Aorta (tissue), 5 donors: ENCODE measurements at regions not wholly inside any gene's neighbourhood (a gene's known extent, or its start where the extent isn't known, plus 50 kb on each side); places are given as distances from the start of the nearest gene placed in this dataset.
"Not testable (repeated sequence)": the region's sequence is repeated elsewhere in the genome, so short reads cannot be mapped to it uniquely, and the experiment has no call there.

Experiments
- ATAC-seq: fragments of 200-7000 bp; cut with Tn5 transposase; one replicate; pipeline ENCODE4 v1.9.1; 2022; ENCODE audit warnings: moderate library complexity; ENCODE audit not compliant: low FRiP score
- DNase-seq, 2 donors: peaks; one replicate each; pipeline ENCODE4 v3.0.0-alpha.2; 2020
- H3K27ac ChIP-seq, 2 donors: one replicate each; pipeline ENCODE4 v1.5.1; 2013; ENCODE audit warnings: low read length in 2 of 2, mild to moderate bottlenecking in 2 of 2, moderate library complexity in 2 of 2, control low read depth in 1 of 2, inconsistent platforms in 1 of 2, low read depth in 1 of 2
- H3K27me3 ChIP-seq, 2 donors: one replicate each; pipeline ENCODE4 v1.6.1; 2013; ENCODE audit warnings: control low read depth in 1 of 2, low read length in 1 of 2, mild to moderate bottlenecking in 1 of 2, moderate library complexity in 1 of 2; ENCODE audit not compliant: insufficient read depth in 2 of 2, control insufficient read depth in 1 of 2
- H3K36me3 ChIP-seq, 2 donors: one replicate each; pipeline ENCODE4 v1.6.1; 2013; ENCODE audit warnings: control low read depth in 1 of 2, low read length in 1 of 2, mild to moderate bottlenecking in 1 of 2; ENCODE audit not compliant: insufficient read depth in 2 of 2, control insufficient read depth in 1 of 2
- H3K4me1 ChIP-seq, 2 donors: one replicate each; pipeline ENCODE4 v1.6.1; 2013; ENCODE audit warnings: low read length in 2 of 2, control low read depth in 1 of 2, mild to moderate bottlenecking in 1 of 2, moderate library complexity in 1 of 2; ENCODE audit not compliant: insufficient read depth in 2 of 2, control insufficient read depth in 1 of 2
- H3K4me3 ChIP-seq, 2 donors: one replicate each; pipeline ENCODE4 v1.5.1; 2013; ENCODE audit warnings: low read length in 2 of 2, control low read depth in 1 of 2, mild to moderate bottlenecking in 1 of 2
- H3K9me3 ChIP-seq: one replicate; pipeline ENCODE4 v1.6.1; 2013; ENCODE audit warnings: mild to moderate bottlenecking, low read length; ENCODE audit not compliant: control insufficient read depth
- WGBS, 2 donors: extraction: QIAGEN DNeasy Blood & Tissue Kit; methylation state at CpG; one replicate each; pipeline ENCODE4 v1.1.7; 2013; 5-methylcytosine and 5-hydroxymethylcytosine counted together
- intact Hi-C, 2 donors: fragments of 100-400 bp; cut with DNase I; formaldehyde crosslinking; loops; one replicate each; pipeline versions ENCODE4 v1.14.2 to v1.15.0; 2022
- donor health status: healthy with polysubstance abuse.
- donor health status: Bipolar disorder and iron deficiency.
- donor health status: DM: no; HTN: no; CAD: no.
- donor health status: DM: no; HTN: no; CAD: no.
- donor health status: DM: yes; HTN: yes; CAD: no.

DNA sequence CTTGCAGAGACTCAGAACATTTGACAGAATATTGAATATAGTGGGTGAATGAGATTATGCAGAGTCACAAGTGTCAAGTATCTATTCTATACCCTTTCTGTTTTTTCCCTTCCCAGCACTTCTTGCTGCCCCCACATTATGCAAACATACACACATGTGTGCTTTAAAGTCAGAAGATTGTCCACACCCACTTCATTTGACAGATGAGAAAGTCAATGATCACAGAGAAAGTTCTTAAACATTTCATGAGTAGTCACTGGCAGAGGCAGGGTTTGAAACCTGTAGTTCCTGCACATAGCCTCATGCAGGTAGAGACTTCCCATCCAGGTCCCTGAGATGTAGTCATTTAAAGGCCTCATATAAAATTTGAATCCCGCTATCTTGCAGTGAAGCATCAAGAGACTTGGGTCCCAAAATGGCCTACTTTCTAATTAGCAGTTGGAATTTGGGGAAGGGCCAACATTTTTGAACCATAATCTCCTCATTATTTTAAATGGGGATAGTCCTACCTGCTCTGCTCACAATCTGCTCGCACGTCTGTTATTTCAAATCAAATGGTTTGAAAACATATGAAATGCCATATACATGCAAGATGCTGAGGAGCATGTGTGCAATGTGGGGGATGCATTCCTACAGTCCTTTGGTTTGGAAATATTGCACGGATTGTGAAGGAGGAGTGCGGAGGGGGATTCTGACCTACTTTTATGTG lies 217.8 kb downstream of the STK31 start:
- no peaks in the 10 kb centered on the region for H3K4me1 ChIP-seq
- no peak overlapping the region for H3K27ac ChIP-seq
- H3K4me3 ChIP-seq: no peak overlapping the region
- H3K9me3 ChIP-seq: peaks cover 1% of the 10 kb centered on the region
- H3K36me3 ChIP-seq: no peaks in the 10 kb centered on the region
- no peak for ATAC-seq
- no peaks in the 10 kb centered on the region for H3K27me3 ChIP-seq
- intact Hi-C loops: no loop called here
- WGBS, 2 donors: 78 to 83% methylated on average over 5 of the region's 5 CpGs
- no peak for DNase-seq

DNA sequence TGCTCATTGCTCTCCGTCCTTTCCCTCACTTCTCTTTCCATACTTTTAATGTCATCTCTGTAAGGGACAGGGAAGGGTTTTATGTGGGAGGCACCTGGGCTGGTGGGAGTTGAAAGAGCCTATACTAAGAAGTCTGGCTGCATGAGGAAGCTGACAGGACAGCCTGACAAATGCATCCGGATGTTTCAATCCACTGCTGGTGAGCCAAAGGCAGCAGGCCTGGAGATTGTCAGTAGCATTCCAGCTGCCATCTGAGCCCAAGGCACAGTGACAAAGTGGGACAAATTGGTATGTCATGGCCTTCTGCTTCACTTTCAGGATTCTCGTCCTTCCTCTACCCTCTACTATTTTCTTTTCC lies 218.4 kb downstream of the STK31 start:
- Histone ChIP-seq H3K9me3 (peaks cover 1% of the 10 kb centered on the region), H3K27ac (no peak overlapping the region)
- ATAC-seq: no peak

DNA sequence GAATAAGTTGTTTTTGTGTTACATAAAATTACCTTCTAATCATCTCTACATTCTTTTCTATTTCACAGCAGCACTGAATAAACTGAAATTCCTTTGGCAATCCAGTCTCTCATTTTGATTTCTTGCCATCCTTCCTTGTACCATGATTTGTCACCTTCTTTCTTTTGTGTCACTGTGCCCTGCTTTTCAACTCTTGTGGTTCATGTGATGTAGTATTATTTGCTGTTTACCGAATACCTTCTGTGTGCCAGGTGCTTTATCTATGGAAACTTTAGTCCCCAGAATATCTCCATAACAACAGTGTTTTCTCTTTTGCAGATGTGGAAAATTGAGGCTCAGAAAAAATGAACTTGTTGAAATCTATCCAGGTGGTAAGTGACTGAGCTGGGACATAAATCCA lies 220.3 kb downstream of the STK31 start:
- no peak overlapping the region for H3K27ac ChIP-seq
- H3K27me3 ChIP-seq: no peaks in the 10 kb centered on the region
- WGBS, 2 donors: 59 to 68% methylated on average over 1 of the region's 1 CpG
- no peak overlapping the region for H3K4me3 ChIP-seq
- intact Hi-C loops: no loop called here
- DNase-seq (no peak), ATAC-seq (no peak)
- H3K36me3 ChIP-seq: no peaks in the 10 kb centered on the region
- H3K4me1 ChIP-seq: no peaks in the 10 kb centered on the region
- H3K9me3 ChIP-seq: peaks cover 1% of the 10 kb centered on the region

More for the DNA sequence above, 218.4 kb downstream of the STK31 start:
- H3K27me3 ChIP-seq: no peaks in the 10 kb centered on the region
- DNase-seq: no peak
- 30 to 39% methylated on average over 3 of the region's 3 CpGs for WGBS, 2 donors
- no peaks in the 10 kb centered on the region for H3K4me1 ChIP-seq
- H3K36me3 ChIP-seq: no peaks in the 10 kb centered on the region
- H3K4me3 ChIP-seq: no peak overlapping the region
- intact Hi-C loops: no loop called here

GRCh38 chr7:23931633-23932032 lies 221.6 kb downstream of the STK31 start:
- Histone ChIP-seq H3K27me3 (no peaks in the 10 kb centered on the region), H3K4me3 (no peak overlapping the region), H3K9me3 (peaks cover 1% of the 10 kb centered on the region), H3K27ac (no peak overlapping the region), H3K4me1 (no peaks in the 10 kb centered on the region), H3K36me3 (no peaks in the 10 kb centered on the region)
- no peak for ATAC-seq
- no peak for DNase-seq
- intact Hi-C loops: no loop called here
- 61 to 74% methylated on average over 2 of the region's 2 CpGs for WGBS, 2 donors

DNA sequence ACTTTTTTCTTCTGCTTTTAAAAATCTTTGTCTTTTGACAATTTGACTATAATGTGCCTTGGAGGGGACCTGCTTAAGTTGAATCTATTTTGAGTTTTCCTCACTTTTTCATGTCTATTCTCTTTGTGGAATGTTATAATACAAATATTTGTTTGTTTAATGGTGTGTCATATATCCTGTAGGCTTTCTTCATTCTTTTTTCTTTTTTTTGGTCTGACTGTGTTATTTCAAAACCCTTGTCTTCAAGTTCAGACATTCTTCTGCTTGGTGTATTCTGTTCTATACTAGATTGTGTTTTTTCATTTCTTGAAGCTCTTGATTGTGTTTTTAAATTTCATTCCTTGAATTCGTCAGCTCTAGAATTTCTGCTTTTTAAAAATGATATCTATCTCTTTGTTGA lies 228.2 kb downstream of the STK31 start:
- intact Hi-C loops: no loop called here
- Histone ChIP-seq H3K27me3 (no peaks in the 10 kb centered on the region), H3K4me1 (no peaks in the 10 kb centered on the region), H3K4me3 (no peak overlapping the region), H3K36me3 (no peaks in the 10 kb centered on the region), H3K9me3 (peaks cover 2% of the 10 kb centered on the region), H3K27ac (no peak overlapping the region)
- ATAC-seq (no peak), DNase-seq (no peak)
- WGBS, 2 donors: 68 to 78% methylated on average over 1 of the region's 1 CpG

DNA sequence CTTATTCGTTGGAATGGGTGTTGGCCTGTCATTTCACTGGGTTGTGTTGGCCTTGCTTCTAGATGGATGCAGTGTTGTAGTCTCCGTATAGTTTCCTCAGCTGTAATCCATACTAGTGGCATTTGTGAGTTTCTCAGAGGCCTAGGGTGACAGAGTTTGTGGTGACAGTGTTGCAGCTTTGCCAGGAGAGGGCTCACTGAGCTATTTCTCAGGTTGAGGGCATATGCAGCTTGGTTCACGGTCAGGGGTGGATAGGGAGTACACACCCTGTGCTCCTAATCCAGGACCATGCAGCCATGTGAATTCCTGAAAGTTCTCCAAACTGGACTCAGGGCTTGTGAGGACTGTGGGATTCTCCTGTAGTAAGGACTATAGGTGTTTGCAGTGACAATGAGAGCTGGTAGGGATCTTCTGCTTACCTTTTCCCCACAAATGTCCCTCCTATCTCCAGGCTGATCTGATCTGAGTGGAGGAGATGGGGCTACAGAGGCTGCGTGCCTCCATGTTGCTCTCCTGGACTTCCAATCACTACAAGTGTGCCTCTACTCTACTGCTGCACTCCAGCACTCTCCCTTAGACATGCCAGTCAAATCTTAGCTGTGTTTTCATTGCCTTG lies 229.0 kb downstream of the STK31 start:
- H3K4me1 ChIP-seq: no peaks in the 10 kb centered on the region
- DNase-seq (no peak), ATAC-seq (no peak)
- WGBS, 2 donors: 31 to 35% methylated on average over 4 of the region's 4 CpGs
- intact Hi-C loops: no loop called here
- no peaks in the 10 kb centered on the region for H3K36me3 ChIP-seq
- peaks cover 2% of the 10 kb centered on the region for H3K9me3 ChIP-seq
- H3K27ac ChIP-seq: no peak overlapping the region
- H3K27me3 ChIP-seq: no peaks in the 10 kb centered on the region
- H3K4me3 ChIP-seq: no peak overlapping the region

DNA sequence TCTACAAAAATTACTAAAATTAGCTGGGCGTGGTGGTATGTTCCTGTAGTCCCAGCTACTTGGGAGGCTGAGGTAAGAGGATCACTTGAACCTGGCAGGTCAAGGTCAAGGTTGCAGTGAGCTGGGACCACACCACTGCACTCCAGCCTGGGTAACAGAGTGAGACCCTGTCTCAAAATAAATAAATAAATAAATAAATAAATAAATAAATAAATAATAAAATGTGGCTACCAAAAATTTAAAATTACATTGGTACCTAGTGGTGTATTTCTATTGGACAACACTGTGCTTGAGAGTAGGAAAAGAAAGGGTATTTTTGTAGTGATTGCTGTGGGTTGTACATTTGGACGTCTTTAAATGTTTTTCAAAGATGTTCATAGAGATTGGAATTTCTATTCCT lies 229.7 kb downstream of the STK31 start:
- WGBS, 2 donors: 69 to 74% methylated on average over 2 of the region's 2 CpGs
- H3K4me3 ChIP-seq, H3K4me1 ChIP-seq, intact Hi-C loops, H3K27ac ChIP-seq, H3K36me3 ChIP-seq, ATAC-seq, H3K27me3 ChIP-seq, H3K9me3 ChIP-seq, DNase-seq: not testable (repeated sequence)

DNA sequence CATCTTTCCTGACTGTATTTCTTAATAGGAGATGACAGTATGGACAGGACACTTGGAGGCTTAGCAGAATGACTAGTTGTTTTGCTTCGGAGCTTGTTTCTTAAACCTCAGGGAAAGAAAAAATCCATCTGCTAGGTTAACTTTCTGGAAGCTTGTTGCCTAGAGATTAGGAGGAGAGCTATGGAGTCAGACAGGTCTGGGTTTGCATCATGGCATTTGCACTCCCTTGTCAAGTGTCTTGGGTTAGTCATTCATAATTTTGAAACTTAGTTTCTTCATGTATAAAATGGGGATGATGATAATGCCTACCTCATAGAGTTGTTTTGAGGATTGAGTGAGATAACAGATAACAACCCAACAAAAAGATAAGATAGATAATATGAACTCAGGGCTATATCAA lies 231.5 kb downstream of the STK31 start:
- intact Hi-C loops: no loop called here
- DNase-seq (no peak), ATAC-seq (no peak)
- peaks cover 2% of the 10 kb centered on the region for H3K9me3 ChIP-seq
- H3K36me3 ChIP-seq: no peaks in the 10 kb centered on the region
- no peaks in the 10 kb centered on the region for H3K4me1 ChIP-seq
- no peaks in the 10 kb centered on the region for H3K27me3 ChIP-seq
- 83 to 89% methylated on average over 1 of the region's 1 CpG for WGBS, 2 donors
- no peak overlapping the region for H3K27ac ChIP-seq
- H3K4me3 ChIP-seq: no peak overlapping the region

DNA sequence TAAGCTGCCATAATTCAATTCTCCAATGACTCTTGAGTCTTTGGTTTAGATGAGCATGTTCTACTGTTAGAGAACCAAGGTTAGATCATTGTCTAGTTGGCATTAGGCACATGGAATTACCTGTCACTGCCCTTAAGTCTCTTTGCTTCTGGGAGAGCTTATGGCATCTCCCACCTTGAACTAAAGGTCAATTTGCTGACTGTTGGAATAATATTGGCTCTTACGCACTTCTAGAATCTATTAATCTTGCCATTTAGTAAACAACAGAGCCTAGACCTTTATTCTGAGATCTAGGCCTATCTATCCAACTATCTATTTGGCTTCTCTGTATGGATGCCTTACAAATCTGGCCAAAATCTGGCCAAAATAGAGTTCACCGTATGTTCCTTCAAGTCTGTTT lies 232.0 kb downstream of the STK31 start:
- no peak for DNase-seq
- Histone ChIP-seq H3K27ac (no peak overlapping the region), H3K27me3 (no peaks in the 10 kb centered on the region), H3K36me3 (no peaks in the 10 kb centered on the region), H3K4me3 (no peak overlapping the region), H3K4me1 (no peaks in the 10 kb centered on the region), H3K9me3 (peaks cover 2% of the 10 kb centered on the region)
- ATAC-seq: no peak
- WGBS, 2 donors: 85 to 89% methylated on average over 2 of the region's 2 CpGs
- intact Hi-C loops: no loop called here
